Glomerular visceral epithelial cell (primary cell): ENCODE measurements at regions not wholly inside any gene's neighbourhood (a gene's known extent, or its start where the extent isn't known, plus 50 kb on each side); places are given as distances from the start of the nearest gene placed in this dataset.
A peak's percentile ranks its signal among the peaks of the same experiment; 100 is the strongest.

Experiments used
- DNase-seq: peaks from one replicate; pipeline ENCODE4 v3.0.0-alpha.2; 2016; ENCODE audit errors: extremely low spot score

DNA sequence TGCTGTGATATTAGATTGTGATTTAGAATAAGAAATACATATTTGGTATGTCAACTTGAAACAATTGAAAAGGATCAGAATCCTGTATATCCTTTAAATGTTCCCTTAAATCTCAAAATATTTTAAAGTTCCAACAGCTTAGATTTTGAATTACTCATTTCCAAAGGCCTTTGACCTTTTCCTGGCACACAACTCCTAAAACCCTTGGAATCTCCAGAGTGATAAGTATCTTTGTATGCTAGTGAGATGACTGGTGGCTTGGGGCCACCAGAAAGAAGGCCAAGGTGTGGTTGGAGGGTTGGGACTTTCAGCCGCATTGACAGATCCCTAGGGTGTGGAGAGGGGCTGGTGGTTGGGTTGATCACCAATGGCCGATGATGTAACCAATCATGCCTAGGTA is 104.7 kb downstream of the YIPF5 start:
- DNase-seq, result no peak

DNA sequence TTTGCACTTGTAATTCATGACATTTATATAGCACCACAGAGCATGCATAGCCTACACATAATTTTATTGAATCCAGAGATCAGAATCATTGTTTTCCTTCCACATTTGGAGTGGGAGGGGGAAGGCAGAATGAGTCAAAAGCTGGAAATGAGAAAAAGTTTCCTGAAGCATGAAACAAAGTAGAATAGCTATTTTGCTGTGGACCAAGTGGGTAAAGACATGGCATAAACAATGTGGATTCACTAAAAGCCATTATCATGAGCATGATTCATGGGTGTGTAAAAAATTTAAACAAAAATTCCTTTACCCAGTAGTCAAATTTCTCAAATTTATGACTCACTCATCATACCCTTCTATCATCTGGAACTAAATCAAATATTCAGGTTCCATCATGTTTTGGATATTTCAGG is 97.9 kb downstream of the YIPF5 start:
- peak; percentile 7 for DNase-seq

DNA sequence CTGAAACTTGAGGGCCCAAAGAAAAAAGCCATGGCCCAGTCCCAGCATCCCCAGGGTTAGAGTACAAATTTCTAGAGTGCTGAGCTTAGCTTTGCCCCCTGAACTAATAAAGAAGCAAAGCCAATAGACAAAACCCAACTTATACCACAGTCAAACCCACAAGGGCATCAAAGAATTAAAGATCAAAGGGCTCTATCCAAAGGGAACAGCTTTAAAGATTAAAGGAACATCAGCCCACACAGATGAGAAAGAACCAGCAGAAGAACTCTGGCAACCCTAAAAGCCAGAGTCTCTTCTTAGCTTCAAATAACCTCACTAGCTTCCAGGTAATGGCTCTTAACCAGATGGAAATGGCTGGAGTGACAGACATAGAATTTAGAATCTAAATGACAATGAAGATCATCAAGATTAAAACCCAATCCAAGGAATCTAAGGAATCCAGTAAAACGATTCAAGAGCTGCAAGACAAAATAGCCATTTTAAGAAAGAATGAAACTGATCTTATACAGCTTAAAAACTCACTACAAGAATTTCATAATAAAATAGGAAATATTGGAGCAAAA is 93.9 kb downstream of the YIPF5 start:
- no peak for DNase-seq

- DNase-seq, result no peak
Measured at GRCh38 chr5:144083185-144083584, 87.3 kb downstream of the YIPF5 start.

DNA sequence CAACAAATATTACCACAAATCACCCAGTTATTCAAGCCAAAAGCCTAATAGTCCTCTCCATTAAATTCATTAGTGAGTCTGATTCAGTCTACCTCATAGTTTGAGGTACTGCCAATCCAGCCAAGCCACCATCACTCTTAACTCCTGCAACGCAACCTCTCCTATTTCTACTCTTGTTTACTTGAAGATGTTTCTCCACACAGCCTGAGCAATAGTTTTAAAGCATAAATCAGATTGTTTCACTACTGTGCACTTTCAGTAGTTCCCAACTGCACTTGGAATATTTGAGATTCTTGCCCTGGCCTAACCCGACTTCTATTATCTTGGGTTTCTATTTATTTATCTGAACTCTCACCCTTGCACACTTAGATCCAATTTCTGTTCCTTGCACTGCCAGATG is 85.5 kb downstream of the YIPF5 start:
- DNase-seq, result no peak

- DNase-seq, result no peak
Measured at GRCh38 chr5:144085381-144085780, 85.1 kb downstream of the YIPF5 start.

- no peak for DNase-seq
Measured at GRCh38 chr5:144086295-144086694, 84.2 kb downstream of the YIPF5 start.

GRCh38 chr5:144087576-144087975 is 82.9 kb downstream of the YIPF5 start:
- DNase-seq, result no peak

- no peak for DNase-seq
Measured at GRCh38 chr5:144088206-144089064, 82.0 kb downstream of the YIPF5 start.

DNA sequence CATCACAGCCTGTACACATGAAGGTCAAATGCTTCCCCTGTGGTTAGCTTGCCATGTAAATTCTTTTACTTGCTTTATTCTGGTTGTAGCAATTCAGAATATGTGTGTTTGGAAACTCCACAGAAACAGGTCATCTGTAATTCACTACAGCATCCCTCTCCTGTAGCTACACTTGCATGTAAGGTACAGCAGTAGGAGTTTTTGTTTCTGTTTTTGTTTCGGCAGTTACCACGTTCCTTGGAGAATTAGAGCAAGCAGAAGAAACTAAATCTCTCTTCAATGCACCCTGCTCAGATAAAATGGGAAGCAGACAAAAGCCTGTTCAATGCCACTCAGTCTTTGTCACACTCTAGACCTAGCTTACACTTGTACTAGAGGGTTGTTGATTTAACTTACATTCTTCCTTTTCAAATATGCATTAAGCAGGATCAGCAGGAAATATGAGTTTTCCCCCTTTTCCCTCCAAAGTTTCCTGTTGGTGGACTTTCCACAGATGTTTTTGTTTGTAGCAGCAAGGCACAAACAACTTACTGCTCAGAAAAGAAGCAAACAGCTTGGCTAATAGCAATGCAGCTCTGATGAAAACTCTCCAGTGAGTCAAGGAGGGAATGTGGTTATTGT is 80.9 kb downstream of the YIPF5 start:
- DNase-seq, result no peak

DNA sequence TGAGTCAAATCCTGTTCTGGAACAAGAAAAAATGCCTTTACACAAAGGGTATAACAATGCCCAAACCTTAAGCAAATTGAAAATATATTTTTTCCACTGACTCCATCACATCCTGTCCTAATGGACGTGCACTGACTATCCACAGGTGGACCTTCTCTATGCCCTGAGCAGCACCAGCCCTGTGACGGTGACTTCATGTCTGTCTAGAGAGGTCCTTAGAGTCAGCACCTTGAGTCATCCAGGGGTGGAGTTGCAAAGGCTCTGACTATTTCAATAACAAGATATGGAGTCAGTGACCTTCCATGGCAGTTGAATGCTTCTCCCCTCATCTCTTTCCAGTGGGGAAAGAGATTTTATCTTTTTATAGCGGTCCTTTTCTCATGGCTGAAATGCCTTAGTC is 78.0 kb downstream of the YIPF5 start:
- DNase-seq, result no peak

DNA sequence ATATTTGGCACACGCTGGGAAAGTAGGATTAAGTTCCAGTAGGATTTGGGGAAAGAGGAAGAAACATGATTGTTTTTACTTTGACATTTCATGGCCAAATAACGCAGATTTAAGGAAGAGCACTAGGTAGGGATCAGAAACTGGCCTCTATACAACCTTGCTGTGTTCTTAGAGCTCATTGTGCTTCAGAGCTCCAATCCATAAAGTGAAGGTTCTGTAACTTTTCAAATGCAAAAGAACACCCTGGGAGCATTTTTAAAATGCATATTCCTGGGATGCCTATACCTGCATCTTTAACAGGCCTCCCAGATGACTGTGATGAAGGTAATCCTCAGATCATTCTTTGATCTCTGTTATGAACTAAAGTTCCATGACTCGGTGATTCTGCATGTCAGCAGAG is 77.1 kb downstream of the YIPF5 start:
- DNase-seq, result no peak

DNA sequence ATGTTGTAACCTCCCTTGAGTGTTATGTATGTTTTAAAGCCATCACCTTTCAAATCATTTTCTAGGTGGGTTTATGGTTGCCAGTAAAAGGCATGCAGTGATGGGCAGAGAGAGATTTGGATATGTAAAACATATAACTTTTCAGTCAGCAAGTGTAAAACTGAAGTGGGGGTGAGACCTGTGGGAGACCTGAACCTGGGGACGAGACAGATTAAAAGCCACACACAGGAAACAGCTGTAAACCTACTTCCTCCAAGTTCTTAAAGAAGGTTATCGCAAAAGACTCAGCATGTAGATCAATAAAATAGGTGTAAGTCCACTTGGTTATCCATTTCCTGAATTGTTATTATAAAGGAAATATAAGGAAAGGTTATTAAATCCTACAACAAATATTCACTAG is 76.6 kb downstream of the YIPF5 start:
- no peak for DNase-seq

DNA sequence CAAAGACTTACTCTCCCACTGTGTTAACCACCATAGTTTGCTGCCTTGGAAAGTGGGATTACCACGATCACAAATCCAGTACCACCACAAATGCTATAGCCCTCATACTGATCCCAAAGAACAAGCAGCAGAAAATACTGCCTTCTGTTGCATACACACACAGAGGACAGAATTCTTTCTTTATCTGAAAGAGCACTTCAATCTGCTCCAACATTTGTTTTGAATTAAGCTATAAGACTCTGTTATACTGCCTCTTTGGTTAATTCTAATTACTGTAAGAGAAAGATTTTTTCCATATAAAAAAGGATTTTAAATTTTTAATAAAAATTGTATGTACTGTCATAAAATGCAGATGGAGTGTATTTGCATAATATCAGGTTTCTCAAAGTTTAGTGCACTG is 69.8 kb downstream of the YIPF5 start:
- no peak for DNase-seq

GRCh38 chr5:144101616-144102015 is 68.8 kb downstream of the YIPF5 start:
- no peak for DNase-seq

DNA sequence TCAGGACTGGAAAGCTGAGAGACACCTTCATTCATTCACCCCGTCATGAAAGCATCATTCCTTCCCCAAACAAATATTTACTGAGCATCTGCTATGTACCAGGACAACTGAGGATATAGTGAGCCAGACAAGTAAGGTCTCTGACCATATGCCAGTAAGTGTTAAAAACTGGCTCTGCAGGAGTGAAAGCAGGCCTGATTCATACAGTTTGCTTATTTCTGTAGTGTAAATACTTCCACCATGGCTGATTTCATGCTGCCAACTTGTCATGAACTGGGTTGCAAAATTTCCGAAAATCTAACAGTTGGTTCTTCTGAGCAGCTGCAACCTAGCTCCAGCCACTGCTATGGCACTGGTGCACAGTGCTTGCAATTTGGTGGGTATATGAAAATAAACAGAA is 68.1 kb downstream of the YIPF5 start:
- no peak for DNase-seq

DNA sequence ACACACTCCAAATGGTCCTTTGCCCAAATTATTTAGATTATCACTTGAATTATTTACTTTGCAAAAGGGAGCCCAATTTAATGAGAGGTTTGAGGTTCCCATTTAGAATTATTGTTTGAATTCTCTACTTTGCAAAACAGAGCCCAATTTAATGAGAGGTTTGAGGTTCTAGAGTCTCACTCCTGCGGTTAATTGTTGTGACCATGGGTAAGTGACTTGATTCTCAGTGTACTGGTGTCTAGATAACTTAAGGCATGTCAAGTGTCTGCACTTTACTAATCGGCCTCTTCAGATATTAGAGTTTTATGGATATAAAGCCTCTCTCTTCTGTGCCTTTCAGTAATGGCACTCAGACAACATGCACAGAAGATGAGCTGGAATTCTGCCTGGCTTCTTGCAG is 67.5 kb downstream of the YIPF5 start:
- no peak for DNase-seq

GRCh38 chr5:144103611-144104485 is 66.6 kb downstream of the YIPF5 start:
- DNase-seq, result no peak

DNA sequence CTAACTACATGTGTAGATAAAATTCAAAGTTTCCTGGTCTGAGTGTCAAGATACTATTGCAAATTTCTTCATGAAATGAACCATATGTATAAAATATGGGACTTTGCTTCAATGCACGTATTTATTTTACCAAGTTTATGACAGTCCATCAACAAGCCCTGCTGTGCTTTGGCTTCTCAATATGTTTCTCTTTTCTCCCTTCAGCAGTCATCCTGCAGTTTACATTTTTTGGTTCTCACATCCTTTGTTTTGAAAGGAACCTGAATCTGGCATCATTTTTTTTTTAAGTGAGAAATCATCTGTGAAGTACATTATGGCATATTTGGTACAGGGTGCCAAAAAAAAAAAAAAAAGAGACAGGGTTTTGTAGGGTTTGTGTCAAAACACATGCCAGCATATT is 65.1 kb downstream of the YIPF5 start:
- no peak for DNase-seq

- DNase-seq, result no peak
Measured at GRCh38 chr5:144108131-144108530, 62.3 kb downstream of the YIPF5 start.
